ENCODE measurements at regions not wholly inside any gene's neighbourhood (a gene's known extent, or its start where the extent isn't known, plus 50 kb on each side); places are given as distances from the start of the nearest gene placed in this dataset.

DNA sequence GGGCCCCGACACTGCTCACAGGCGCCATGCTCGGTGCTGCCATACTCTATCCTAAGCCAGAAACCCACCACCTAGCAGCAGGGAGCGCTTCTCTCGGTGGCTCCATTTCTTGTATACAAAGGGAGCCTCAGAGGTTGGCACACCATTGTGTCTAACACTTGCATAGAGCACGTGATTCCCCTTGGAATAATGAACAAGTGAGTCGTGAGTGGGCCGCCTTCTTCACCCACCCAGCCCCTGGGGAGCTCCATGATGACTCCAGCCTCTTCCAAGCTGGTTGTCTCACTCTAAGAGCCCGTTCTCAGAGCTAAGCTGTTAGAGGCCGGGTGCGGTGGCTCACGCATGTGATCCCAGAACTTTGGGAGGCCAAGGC, 82.3 kb upstream of the ZNF469 start:
- TF ChIP-seq ZFX (IDR thresholded peaks at IDR 0.05): no peak
- TF ChIP-seq CTCF (conservative IDR thresholded peaks at IDR 0.05): no peak
- H3K27ac ChIP-seq: no peak overlapping the region

DNA sequence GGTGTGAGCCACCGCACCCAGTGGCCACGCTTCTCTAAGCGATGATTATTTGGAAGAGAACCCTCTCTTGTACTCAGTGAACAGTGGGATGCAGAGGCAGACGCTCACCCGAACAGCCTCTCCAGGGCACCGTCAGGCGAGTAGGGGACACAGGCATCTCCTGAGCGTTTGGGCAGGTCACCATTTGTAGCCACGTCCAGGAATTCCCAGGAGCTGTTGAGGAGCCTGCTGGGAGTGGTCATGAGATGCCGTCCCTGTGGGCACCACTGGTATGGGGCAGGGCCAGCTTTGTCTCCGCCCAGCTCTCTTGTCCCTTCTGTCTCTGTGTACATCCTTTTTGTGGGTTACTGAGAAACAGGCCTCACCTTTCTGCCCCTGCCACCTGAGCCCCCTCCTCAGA, 81.3 kb upstream of the ZNF469 start:
- TF ChIP-seq CTCF (conservative IDR thresholded peaks at IDR 0.05): no peak
- TF ChIP-seq ZFX (IDR thresholded peaks at IDR 0.05): no peak
- H3K27ac ChIP-seq: no peak overlapping the region

DNA sequence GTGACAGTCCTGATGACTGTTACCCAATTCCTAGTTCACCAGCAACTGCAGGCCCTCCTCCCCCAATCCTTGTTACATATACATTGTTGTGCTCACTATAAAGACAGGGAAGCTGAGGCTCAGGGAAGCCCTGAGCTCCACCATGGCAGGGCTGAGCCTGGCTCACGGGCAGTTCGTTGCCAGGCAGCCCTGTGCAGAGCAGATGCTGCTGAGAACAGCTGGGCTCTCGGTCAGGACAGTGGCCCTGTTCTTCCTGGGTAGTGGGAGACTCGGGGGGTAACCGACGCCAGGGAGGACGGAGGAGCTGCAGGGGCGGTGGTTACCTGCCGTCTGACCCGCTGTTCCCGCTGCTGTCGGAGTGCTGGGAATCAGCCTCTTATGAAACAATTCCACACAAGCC, 80.9 kb upstream of the ZNF469 start:
- no peak overlapping the region for H3K27ac ChIP-seq
- TF ChIP-seq CTCF (conservative IDR thresholded peaks at IDR 0.05): no peak
- TF ChIP-seq ZFX (IDR thresholded peaks at IDR 0.05): no peak

DNA sequence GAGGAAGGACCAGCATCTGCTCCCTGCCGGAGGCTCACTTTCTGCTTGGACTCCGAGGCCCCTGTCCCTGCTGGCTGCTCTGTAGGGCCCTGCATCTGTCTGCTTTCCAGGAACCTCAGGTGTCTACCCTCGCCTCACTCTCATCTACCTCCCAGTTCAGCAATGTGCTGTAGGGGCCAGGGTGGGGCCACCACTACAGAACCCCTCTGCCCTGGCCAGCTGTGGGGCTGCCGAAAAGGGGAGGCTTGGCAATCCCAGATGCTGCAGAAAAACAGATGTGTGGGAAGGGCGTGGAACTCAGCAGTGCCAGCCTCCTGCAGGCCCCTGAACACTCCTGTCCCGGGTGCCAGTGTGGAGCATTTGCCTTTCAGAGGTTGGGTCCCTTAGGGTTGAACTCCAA, 80.1 kb upstream of the ZNF469 start:
- TF ChIP-seq CTCF (conservative IDR thresholded peaks at IDR 0.05) (no peak), ZFX (IDR thresholded peaks at IDR 0.05) (no peak)
- H3K27ac ChIP-seq: no peak overlapping the region

- no peak overlapping the region for H3K27ac ChIP-seq
- TF ChIP-seq ZFX (IDR thresholded peaks at IDR 0.05) (no peak), CTCF (conservative IDR thresholded peaks at IDR 0.05) (no peak)
Observed at GRCh38 chr16:88303405-88303804, 79.4 kb upstream of the ZNF469 start.

- no peak for TF ChIP-seq CTCF (conservative IDR thresholded peaks at IDR 0.05)
- no peak overlapping the region for H3K27ac ChIP-seq
Observed at GRCh38 chr16:88303890-88304819, 78.6 kb upstream of the ZNF469 start.

GRCh38 chr16:88305176-88305575, 77.6 kb upstream of the ZNF469 start:
- H3K27ac ChIP-seq: no peak overlapping the region
- TF ChIP-seq ZFX (IDR thresholded peaks at IDR 0.05) (no peak), CTCF (conservative IDR thresholded peaks at IDR 0.05) (no peak)
